ENCODE measurements at regions not wholly inside any gene's neighbourhood (a gene's known extent, or its start where the extent isn't known, plus 50 kb on each side); places are given as distances from the start of the nearest gene placed in this dataset.

DNA sequence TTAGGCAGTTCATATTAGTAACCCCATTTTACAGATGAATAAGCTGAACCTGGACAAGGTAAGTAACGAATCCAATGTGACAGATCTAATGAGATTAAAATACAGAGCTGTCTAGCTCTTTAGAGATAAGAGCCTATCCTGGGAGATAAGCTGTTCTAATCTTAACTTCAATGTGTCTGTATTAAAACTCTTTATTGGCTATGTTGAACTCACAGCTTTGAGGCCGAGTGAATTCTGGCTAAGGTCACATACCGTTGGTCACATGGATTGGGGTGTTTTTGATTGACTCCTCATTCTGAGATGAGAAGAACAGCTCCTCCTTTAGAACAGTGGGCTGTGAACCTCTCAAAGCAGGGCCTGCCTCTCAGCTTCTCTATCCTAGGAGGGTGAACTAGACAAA lies 113.4 kb upstream of the EEPD1 start:
- no peak overlapping the region for H3K9ac ChIP-seq
- TF ChIP-seq, protein P1, sequence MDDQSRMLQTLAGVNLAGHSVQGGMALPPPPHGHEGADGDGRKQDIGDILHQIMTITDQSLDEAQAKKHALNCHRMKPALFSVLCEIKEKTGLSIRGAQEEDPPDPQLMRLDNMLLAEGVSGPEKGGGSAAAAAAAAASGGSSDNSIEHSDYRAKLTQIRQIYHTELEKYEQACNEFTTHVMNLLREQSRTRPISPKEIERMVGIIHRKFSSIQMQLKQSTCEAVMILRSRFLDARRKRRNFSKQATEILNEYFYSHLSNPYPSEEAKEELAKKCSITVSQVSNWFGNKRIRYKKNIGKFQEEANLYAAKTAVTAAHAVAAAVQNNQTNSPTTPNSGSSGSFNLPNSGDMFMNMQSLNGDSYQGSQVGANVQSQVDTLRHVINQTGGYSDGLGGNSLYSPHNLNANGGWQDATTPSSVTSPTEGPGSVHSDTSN (IDR thresholded peaks at IDR 0.05): 0 out of 2 replicates have a peak, but pooled peaks have one; percentile 2
- no peak for TF ChIP-seq FOXM1 (IDR thresholded peaks at IDR 0.05; ENCODE audit: low read depth)
- TF ChIP-seq, protein P2, sequence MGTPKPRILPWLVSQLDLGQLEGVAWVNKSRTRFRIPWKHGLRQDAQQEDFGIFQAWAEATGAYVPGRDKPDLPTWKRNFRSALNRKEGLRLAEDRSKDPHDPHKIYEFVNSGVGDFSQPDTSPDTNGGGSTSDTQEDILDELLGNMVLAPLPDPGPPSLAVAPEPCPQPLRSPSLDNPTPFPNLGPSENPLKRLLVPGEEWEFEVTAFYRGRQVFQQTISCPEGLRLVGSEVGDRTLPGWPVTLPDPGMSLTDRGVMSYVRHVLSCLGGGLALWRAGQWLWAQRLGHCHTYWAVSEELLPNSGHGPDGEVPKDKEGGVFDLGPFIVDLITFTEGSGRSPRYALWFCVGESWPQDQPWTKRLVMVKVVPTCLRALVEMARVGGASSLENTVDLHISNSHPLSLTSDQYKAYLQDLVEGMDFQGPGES (IDR thresholded peaks at IDR 0.05; ENCODE audit: low read depth, low read length): no peak
- no peak for TF ChIP-seq SMC3 (IDR thresholded peaks at IDR 0.05; ENCODE audit: low read depth, low read length)
- peak; percentile 57; the same call in 1 of the 2 replicates for TF ChIP-seq RCOR1 (IDR thresholded peaks at IDR 0.05; ENCODE audit: low read length)
- H4K20me1 ChIP-seq (ENCODE audit: insufficient read depth): no peaks in the 10 kb centered on the region
- H3K4me2 ChIP-seq: no peak overlapping the region
- ChIA-PET CTCF (interaction anchor here (0.9 to 1.6 kb wide), 4 partner anchors 10 to 279 kb away, joined by 4 to 7 read pairs (median 6); no protein-coding TSS in a partner anchor), POLR2A (interaction anchor here (0.5 kb wide), 1 partner anchor 110 kb away, joined by 4 read pairs; no protein-coding TSS in a partner anchor)
- no peak overlapping the region for H3K4me3 ChIP-seq (ENCODE audit: low read depth in 2 of 2, low read length in 1 of 2)
- H3K27ac ChIP-seq (ENCODE audit: low read depth in 2 of 2, low read length in 1 of 2): peak overlapping the region in 1 of 2 experiments; percentile 41; a peak in 2 of 4 replicates
- peaks cover 21 to 37% of the 10 kb centered on the region in 2 experiments for H3K4me1 ChIP-seq (ENCODE audit: control insufficient read depth in 1 of 2, insufficient read depth in 2 of 2, low read depth in 1 of 2, low read length in 1 of 2)
- H3F3A ChIP-seq (replicated peaks; ENCODE audit: insufficient read depth): peaks cover 15% of the 10 kb centered on the region
- H2AFZ ChIP-seq (ENCODE audit: low read depth): no peak overlapping the region
- H3K9me3 ChIP-seq: no peaks in the 10 kb centered on the region
- no peak for DNase-seq
- no peaks in the 10 kb centered on the region for H3K9me2 ChIP-seq
- WGBS (ENCODE audit: low lambda C conversion rate): 89% methylated on average over 3 of the region's 3 CpGs
- H3K27me3 ChIP-seq (ENCODE audit: insufficient read depth): no peaks in the 10 kb centered on the region
- no peaks in the 10 kb centered on the region for H3K79me2 ChIP-seq (ENCODE audit: insufficient read depth)
- no peaks in the 10 kb centered on the region for H3K36me3 ChIP-seq (replicated peaks in 1 of 2; ENCODE audit: control insufficient read depth in 1 of 2, insufficient read depth in 2 of 2, low read length in 1 of 2)

DNA sequence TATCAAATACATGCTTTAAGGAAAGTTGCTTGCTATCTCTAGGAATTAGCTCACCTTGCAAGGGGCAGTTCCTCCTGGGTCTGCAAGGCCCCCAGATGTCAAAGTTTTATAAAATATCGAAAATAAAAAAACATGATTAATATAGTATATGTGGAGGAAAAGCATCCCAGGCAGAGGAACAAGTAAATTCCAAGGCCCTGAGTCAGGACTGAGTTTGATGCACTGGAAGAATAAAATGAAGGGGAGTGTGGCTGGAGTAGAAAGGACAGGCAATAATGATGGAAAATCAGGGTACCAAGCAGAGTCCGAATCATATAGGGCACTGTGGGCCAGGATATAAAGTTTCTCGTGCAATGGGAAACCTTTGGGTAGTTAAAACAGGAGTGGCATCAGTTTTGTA lies 112.4 kb upstream of the EEPD1 start:
- Histone ChIP-seq H3K79me2 (ENCODE audit: insufficient read depth) (no peaks in the 10 kb centered on the region), H4K20me1 (ENCODE audit: insufficient read depth) (no peaks in the 10 kb centered on the region), H3K4me1 (ENCODE audit: control insufficient read depth in 1 of 2, insufficient read depth in 2 of 2, low read depth in 1 of 2, low read length in 1 of 2) (peaks cover 19 to 37% of the 10 kb centered on the region in 2 experiments), H3K27ac (ENCODE audit: low read depth in 2 of 2, low read length in 1 of 2) (peak overlapping the region in 1 of 2 experiments; percentile 41; a peak in 1 of 4 replicates), H3K4me3 (ENCODE audit: low read depth in 2 of 2, low read length in 1 of 2) (no peak overlapping the region), H3F3A (replicated peaks; ENCODE audit: insufficient read depth) (peaks cover 14% of the 10 kb centered on the region), H2AFZ (ENCODE audit: low read depth) (no peak overlapping the region), H3K9ac (no peak overlapping the region), H3K36me3 (replicated peaks in 1 of 2; ENCODE audit: control insufficient read depth in 1 of 2, insufficient read depth in 2 of 2, low read length in 1 of 2) (no peaks in the 10 kb centered on the region), H3K27me3 (ENCODE audit: insufficient read depth) (no peaks in the 10 kb centered on the region), H3K4me2 (peak overlapping the region; percentile 2), H3K9me3 (no peaks in the 10 kb centered on the region), H3K9me2 (no peaks in the 10 kb centered on the region)
- no peak for DNase-seq
- ChIA-PET CTCF (interaction anchor here (1.0 to 1.6 kb wide), 4 partner anchors 55 to 278 kb away, joined by 3 to 6 read pairs (median 4); no protein-coding TSS in a partner anchor), POLR2A (no interaction called here)
- 57% methylated on average over 3 of the region's 3 CpGs for WGBS (ENCODE audit: low lambda C conversion rate)
- TF ChIP-seq, protein P1 (IDR thresholded peaks at IDR 0.05): peak; percentile 48; the same call in 1 of the 2 replicates
- TF ChIP-seq RFX5 (IDR thresholded peaks at IDR 0.05; ENCODE audit: low read length) (no peak), POLR2AphosphoS5 (IDR thresholded peaks at IDR 0.05; ENCODE audit: low read depth, low read length) (no peak), TCF12 (IDR thresholded peaks at IDR 0.05) (peak; percentile 52; the same call in 1 of the 2 replicates), FOXJ3 (CRISPR knock-in tag; IDR thresholded peaks at IDR 0.05) (no peak), CHD2 (IDR thresholded peaks at IDR 0.05; ENCODE audit: low read length, partially characterized antibody) (no peak), NRF1 (IDR thresholded peaks at IDR 0.05; ENCODE audit: low read depth, low read length) (no peak), FOSL2 (IDR thresholded peaks at IDR 0.05; ENCODE audit: borderline replicate concordance, low read depth) (peak; percentile 77), RAD21 (IDR thresholded peaks at IDR 0.05; ENCODE audit: low read length) (no peak), YY1 (IDR thresholded peaks at IDR 0.05; ENCODE audit: low read depth) (no peak), EP300 (IDR thresholded peaks at IDR 0.05; ENCODE audit: borderline replicate concordance in 1 of 2, low read depth in 1 of 2, low read length in 1 of 2) (no peak)
- TF ChIP-seq, protein P2 (IDR thresholded peaks at IDR 0.05; ENCODE audit: low read depth, low read length): no peak
- TF ChIP-seq, protein P3, sequence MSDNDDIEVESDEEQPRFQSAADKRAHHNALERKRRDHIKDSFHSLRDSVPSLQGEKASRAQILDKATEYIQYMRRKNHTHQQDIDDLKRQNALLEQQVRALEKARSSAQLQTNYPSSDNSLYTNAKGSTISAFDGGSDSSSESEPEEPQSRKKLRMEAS (IDR thresholded peaks at IDR 0.05; ENCODE audit: low read depth): no peak
- TF ChIP-seq, protein P4, sequence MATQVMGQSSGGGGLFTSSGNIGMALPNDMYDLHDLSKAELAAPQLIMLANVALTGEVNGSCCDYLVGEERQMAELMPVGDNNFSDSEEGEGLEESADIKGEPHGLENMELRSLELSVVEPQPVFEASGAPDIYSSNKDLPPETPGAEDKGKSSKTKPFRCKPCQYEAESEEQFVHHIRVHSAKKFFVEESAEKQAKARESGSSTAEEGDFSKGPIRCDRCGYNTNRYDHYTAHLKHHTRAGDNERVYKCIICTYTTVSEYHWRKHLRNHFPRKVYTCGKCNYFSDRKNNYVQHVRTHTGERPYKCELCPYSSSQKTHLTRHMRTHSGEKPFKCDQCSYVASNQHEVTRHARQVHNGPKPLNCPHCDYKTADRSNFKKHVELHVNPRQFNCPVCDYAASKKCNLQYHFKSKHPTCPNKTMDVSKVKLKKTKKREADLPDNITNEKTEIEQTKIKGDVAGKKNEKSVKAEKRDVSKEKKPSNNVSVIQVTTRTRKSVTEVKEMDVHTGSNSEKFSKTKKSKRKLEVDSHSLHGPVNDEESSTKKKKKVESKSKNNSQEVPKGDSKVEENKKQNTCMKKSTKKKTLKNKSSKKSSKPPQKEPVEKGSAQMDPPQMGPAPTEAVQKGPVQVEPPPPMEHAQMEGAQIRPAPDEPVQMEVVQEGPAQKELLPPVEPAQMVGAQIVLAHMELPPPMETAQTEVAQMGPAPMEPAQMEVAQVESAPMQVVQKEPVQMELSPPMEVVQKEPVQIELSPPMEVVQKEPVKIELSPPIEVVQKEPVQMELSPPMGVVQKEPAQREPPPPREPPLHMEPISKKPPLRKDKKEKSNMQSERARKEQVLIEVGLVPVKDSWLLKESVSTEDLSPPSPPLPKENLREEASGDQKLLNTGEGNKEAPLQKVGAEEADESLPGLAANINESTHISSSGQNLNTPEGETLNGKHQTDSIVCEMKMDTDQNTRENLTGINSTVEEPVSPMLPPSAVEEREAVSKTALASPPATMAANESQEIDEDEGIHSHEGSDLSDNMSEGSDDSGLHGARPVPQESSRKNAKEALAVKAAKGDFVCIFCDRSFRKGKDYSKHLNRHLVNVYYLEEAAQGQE (IDR thresholded peaks at IDR 0.05; ENCODE audit: low read depth, low read length): no peak
- TF ChIP-seq, protein P5, sequence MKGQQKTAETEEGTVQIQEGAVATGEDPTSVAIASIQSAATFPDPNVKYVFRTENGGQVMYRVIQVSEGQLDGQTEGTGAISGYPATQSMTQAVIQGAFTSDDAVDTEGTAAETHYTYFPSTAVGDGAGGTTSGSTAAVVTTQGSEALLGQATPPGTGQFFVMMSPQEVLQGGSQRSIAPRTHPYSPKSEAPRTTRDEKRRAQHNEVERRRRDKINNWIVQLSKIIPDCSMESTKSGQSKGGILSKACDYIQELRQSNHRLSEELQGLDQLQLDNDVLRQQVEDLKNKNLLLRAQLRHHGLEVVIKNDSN (IDR thresholded peaks at IDR 0.05; ENCODE audit: borderline replicate concordance, low read depth): no peak

All from SK-N-SH (cell line).